MM.1S (cell line): ENCODE measurements at regions not wholly inside any gene's neighbourhood (a gene's known extent, or its start where the extent isn't known, plus 50 kb on each side); places are given as distances from the start of the nearest gene placed in this dataset.

ENCODE experiments used
- CTCF ChIP-seq: fragments of 300-600 bp; sonication (generic); IDR thresholded peaks from 2 replicates; pipeline ENCODE4 v1.5.1; 2016; ENCODE audit warnings: antibody characterized with exemption, low read length, mixed read lengths
- EZH2 ChIP-seq: fragments of 300-600 bp; sonication (generic); optimal IDR thresholded peaks from 2 replicates; pipeline ENCODE3; 2017; ENCODE audit warnings: low read depth, mild to moderate bottlenecking, antibody characterized with exemption, low read length, mixed read lengths
- EZH2phosphoT487 ChIP-seq: fragments of 300-600 bp; sonication (generic); IDR thresholded peaks from 2 replicates; pipeline ENCODE4 v1.6.1; 2018; ENCODE audit warnings: antibody characterized with exemption, low read length

DNA sequence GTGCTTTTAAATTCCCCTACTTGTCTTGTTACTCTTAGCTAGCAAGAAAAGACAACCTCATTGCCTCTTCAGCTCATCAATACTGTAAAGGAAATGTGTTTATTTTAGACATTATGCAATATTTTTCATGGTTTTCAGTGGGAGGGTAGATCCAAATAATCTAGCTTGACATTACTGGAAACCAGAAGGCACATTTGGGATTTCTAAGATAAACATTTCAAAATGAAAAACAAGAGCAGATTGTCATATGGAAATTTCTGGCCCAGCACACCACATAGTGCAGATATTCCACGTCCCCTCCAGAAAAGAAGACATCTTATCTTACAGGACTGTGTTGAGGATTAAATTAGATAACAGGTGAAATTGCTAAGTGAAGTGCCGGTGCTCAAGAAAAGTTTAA lies 296.9 kb downstream of the MSX2 start:
- TF ChIP-seq CTCF, result no peak
- TF ChIP-seq EZH2, result no peak
- TF ChIP-seq EZH2phosphoT487, result no peak
